ENCODE measurements at regions not wholly inside any gene's neighbourhood (a gene's known extent, or its start where the extent isn't known, plus 50 kb on each side); places are given as distances from the start of the nearest gene placed in this dataset.

DNA sequence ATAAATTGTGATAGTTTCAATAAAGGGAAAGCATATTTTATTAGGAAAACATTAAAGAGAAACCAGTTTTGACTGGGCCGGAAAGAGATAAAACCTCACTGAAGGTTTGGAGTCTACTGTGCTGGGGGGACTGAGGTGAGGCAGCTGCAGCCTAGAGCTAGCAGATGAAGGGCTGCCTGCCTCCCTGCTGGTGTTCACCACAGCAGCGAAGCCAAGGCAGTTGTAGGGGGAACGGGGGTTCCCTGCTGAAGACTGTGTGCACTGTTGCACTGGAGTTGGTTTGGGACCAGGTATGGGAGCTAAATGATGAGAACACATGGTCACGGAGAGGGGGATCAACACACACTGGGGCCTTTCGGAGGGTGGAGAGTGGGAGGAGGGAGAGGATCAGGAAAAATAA lies 546.5 kb upstream of the SMIM31 start:
- TF ChIP-seq, protein P1, sequence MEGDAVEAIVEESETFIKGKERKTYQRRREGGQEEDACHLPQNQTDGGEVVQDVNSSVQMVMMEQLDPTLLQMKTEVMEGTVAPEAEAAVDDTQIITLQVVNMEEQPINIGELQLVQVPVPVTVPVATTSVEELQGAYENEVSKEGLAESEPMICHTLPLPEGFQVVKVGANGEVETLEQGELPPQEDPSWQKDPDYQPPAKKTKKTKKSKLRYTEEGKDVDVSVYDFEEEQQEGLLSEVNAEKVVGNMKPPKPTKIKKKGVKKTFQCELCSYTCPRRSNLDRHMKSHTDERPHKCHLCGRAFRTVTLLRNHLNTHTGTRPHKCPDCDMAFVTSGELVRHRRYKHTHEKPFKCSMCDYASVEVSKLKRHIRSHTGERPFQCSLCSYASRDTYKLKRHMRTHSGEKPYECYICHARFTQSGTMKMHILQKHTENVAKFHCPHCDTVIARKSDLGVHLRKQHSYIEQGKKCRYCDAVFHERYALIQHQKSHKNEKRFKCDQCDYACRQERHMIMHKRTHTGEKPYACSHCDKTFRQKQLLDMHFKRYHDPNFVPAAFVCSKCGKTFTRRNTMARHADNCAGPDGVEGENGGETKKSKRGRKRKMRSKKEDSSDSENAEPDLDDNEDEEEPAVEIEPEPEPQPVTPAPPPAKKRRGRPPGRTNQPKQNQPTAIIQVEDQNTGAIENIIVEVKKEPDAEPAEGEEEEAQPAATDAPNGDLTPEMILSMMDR (IDR thresholded peaks at IDR 0.05; ENCODE audit: poor library complexity, severe bottlenecking), result no peak
- TF ChIP-seq EP300 (conservative IDR thresholded peaks at IDR 0.05; ENCODE audit: poor library complexity, severe bottlenecking) (no peak), SMC3 (conservative IDR thresholded peaks at IDR 0.05; ENCODE audit: poor library complexity) (no peak), RAD21 (conservative IDR thresholded peaks at IDR 0.05) (no peak)
- TF ChIP-seq, protein P2, sequence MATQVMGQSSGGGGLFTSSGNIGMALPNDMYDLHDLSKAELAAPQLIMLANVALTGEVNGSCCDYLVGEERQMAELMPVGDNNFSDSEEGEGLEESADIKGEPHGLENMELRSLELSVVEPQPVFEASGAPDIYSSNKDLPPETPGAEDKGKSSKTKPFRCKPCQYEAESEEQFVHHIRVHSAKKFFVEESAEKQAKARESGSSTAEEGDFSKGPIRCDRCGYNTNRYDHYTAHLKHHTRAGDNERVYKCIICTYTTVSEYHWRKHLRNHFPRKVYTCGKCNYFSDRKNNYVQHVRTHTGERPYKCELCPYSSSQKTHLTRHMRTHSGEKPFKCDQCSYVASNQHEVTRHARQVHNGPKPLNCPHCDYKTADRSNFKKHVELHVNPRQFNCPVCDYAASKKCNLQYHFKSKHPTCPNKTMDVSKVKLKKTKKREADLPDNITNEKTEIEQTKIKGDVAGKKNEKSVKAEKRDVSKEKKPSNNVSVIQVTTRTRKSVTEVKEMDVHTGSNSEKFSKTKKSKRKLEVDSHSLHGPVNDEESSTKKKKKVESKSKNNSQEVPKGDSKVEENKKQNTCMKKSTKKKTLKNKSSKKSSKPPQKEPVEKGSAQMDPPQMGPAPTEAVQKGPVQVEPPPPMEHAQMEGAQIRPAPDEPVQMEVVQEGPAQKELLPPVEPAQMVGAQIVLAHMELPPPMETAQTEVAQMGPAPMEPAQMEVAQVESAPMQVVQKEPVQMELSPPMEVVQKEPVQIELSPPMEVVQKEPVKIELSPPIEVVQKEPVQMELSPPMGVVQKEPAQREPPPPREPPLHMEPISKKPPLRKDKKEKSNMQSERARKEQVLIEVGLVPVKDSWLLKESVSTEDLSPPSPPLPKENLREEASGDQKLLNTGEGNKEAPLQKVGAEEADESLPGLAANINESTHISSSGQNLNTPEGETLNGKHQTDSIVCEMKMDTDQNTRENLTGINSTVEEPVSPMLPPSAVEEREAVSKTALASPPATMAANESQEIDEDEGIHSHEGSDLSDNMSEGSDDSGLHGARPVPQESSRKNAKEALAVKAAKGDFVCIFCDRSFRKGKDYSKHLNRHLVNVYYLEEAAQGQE (IDR thresholded peaks at IDR 0.05; ENCODE audit: borderline replicate concordance), result no peak
